Islet of Langerhans (tissue), 1 donor: ENCODE measurements at regions not wholly inside any gene's neighbourhood (a gene's known extent, or its start where the extent isn't known, plus 50 kb on each side); places are given as distances from the start of the nearest gene placed in this dataset.

Experiments
- FAIRE-seq: peaks from one replicate; lab custom pipeline; 2011; peaks lifted over from hg19 to GRCh38; lab: Jason Lieb, UNC

DNA sequence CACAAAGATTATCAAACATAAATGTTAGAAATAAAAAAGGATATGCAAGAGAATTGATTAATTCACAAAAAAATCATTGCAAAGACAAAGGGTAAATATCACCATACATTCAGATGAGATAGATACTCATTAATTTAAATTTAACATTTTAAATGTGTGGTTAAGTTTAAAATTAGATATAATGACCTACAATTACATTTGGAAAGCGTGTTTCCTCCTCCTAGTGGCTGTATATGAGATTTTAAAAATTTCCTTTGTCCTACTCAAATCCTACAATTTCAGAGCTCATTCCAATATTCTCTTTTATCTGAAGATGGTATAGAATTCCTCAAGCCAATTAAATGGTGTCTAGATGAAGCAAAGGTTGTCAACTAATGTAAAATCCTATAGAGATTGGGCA lies 169.2 kb upstream of the CDH8 start:
- no peak for FAIRE-seq

DNA sequence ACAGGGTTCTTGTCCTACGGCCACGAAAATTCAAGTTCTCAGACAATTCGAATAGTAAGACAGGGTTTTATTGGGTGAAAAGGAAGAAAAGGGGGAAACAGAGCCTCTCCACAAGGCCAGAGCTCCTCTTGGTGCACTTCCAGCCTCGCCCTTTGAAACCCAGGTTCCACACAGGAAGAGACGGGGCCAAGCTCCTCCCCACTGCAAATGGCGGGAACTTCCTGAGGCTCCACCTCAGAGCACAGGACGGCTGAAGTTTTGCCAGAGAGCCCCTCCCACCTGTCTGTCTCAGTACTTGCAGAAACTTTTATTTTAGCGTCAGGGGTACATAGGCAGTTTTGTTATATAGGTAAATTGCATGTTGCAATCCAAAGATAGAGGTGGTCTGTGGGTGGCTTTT lies 165.7 kb upstream of the CDH8 start:
- FAIRE-seq: no peak

DNA sequence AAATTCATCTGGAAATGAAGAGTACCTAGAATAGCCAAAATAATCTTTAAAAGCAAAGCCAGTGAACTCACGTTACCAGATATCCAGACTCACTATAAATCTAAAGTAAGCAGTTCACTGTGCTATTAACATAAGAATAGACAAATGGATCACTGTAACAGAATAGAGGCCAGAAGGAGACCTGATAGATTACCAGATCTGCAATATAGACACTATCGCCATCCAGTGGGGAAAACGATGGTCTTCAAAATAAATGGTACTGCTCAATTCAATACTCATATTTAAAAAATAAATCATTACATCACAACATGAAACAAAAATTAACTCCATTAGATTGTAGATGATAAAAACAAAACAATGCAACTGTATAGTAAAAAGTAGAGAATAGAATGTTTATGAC lies 158.6 kb upstream of the CDH8 start:
- FAIRE-seq: no peak

DNA sequence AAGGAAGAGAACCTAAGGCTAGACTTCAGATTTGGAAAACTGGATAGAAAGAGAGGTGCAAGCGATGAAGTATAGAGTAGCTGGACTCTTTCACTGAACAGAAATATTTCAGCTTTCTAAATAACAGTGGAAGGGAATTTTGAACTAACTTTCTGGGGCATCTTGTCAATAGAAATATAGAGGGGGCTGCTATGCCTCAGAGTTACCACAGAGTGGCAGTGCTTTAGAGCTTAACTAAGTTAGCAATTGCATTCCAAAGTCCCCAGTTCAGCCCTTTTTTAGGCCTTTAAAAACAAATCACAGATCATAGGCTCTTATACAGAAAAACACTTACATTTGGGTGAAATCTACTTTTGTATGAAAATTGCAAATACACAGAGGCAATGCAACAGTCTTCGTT lies 154.2 kb upstream of the CDH8 start:
- no peak for FAIRE-seq

DNA sequence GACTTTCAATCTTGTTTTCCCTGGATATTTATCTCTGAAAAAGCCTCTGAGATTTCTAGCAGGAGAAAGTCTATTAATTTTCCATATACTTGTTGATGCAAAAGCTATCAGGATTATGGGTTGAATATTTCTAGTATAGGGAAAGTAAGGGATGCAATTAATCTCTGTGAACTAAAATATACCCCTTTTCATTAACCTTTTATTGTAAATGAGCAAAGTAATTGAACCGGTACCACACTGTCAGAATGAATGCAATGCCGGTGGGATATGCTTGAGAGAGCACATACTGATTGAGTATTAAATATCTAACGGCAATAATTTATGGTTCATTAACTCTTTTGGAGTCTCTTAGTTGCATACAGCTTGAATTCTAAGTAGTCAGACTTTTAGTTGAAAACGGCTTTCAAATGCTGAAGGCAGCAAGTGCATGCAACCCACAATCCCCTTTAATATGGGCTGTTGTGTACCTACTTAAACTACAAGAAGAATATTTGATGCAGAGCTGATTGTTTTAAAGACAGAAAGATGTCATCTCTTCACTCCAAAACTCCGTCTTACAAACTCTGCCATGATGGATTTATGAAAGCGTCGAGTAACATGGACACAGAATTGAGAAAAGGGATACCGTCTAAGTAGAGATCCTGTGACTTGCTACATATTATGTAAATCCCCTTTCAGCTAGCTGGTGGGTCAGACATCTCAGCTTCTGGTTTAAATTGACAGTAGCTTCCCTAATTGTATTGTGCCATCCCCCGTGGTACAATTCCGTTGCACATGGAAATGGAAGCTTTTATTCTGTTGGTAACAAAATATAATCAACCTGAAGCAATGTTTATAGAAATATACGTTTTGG lies 141.3 kb upstream of the CDH8 start:
- FAIRE-seq: no peak

DNA sequence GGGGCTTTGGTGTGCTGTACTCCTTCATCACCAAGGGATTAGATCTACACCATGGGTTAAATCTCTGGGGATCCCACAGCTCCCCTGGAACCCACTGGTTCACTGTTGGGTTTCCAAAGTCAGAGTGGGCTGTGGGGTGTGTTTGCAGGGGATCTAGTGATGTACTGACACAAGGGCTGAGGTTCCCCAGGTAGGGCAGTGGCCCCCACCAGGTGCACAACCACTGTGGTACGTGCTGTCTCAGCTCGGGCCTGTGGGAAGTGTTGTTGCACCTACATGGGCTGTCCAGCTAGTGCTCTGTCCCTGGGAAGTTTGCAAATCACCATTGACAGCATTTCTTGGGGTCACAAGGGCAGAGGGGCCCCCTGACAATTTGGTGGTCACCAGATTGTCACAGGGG lies 134.4 kb upstream of the CDH8 start:
- no peak for FAIRE-seq

DNA sequence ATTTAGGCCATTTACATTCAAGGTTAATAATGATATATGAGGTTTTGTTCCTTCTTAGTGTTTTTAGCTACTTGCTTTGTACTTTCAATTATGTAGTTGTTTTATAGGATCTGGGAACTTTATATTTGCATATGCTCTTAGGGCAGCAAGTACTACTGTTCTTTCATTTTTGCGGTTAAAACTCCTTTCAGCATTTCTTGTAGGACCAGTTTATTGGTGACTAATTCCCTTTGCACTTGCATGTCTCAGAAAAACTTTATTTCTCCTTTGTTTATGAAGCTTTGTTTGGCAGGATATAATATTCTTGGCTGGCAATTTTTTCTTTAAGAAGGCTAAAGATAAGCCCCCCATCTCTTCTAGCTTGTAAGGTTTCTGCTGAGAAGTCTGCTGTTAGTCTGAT lies 131.3 kb upstream of the CDH8 start:
- FAIRE-seq: no peak

DNA sequence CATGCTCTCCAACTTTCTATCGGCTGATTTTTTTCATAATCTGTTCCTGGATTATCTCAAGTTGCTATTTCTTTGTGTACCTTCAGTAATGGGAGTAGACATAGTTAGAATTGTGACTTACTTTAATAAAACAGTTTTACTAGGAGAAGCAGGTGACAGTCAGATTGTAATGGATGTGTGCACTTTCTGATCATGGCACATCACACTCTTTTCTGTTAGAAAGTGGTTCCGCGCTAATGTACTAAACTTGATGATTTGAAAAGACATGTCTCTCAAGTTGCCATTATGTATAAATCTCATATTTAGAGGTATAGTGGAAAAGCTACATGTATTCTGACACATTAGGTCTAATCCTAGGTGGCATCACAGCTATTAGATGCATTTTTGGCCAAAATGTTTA lies 121.3 kb upstream of the CDH8 start:
- no peak for FAIRE-seq

DNA sequence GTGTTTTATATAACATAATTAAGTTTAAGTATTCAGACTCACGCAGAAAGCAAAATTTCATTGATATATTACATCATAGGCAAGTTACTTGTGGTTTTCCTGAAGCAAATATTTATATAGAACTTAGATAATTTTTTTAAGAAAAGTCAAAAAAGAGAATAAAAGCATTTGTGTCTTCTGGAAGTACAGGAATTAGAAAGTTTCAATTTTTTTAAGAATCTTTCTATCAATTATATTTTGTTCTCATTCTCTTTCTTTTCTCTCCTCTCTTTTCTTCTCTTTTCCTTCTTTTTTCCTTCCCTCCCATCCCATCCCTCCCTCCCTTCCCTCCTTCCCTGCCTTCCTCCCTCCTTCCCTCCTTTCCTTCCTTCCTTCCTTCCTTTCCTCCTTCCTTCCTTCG lies 120.7 kb upstream of the CDH8 start:
- no peak for FAIRE-seq

DNA sequence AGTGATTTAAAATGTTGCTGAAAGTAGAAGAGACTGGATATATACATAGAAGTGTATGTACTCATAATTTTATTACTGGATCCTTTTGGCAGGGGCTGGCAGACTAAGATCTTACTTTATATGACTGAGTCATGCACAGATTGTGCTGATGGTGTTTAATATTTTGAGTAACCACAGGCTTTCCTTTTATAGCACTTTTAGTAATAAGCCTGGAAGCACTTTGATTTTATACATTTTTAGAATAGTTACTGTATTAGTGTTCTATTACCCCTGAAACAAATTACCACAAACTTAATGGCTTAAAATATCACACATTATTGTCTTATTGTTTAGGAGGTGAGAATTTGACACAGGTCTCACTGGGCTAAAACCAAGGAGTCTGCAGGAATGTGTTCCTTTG lies 113.4 kb upstream of the CDH8 start:
- FAIRE-seq: no peak

DNA sequence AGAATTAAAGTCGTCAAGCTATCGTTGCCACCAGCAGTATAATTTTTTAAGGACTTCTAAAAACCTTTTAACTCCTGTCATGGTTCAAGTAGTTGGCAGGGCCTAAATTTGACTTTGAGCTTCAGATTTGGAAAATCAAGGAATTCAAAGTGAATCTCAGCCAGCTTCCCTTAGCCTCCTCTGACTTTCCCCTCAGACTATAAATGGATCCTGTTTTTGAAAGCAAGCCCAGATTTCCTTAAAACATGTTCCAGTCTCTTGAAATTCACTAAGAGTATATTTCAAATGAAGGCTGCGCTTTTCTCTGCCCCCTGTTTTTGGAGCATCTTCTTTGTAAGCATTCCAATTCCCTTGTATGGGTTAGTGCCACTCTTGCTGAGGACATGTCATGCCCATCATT lies 101.8 kb upstream of the CDH8 start:
- no peak for FAIRE-seq

DNA sequence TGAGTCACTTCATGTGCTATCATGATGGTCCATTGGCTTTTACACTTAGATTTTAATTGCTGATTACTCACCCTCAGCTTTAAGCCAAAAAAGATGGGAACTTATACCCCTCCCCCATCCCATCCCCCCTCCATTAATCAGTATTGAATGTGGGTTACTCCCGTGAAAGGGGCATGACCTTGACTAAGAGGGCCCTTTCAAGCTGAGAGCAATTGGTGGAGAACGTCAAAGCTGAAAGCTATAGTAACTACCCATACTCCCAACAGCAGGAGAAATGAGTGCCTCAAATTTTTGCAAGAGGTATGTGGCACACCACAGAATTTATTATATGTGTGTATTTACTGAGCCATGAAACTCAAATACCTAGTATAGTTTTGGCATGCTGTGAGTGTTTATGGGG lies 99.7 kb upstream of the CDH8 start:
- no peak for FAIRE-seq

DNA sequence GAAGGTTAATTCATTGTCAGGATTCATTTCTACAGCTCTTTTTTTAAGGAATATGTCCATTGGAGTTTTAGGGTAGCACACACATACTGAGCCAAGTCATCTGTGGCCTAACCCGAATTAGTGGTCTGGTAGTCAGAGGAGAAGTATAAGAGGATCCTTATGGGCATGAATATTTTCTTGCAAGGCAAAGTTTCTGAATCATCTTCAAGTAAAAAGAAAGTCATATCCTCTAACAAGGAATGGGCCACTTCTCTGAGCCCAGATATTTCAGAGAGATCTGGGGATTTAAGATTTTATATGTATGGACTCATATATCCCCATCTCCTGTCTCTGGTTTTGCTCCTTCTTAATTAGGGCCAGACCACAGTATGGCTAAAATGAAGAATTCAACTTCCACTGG lies 99.2 kb upstream of the CDH8 start:
- FAIRE-seq: no peak

DNA sequence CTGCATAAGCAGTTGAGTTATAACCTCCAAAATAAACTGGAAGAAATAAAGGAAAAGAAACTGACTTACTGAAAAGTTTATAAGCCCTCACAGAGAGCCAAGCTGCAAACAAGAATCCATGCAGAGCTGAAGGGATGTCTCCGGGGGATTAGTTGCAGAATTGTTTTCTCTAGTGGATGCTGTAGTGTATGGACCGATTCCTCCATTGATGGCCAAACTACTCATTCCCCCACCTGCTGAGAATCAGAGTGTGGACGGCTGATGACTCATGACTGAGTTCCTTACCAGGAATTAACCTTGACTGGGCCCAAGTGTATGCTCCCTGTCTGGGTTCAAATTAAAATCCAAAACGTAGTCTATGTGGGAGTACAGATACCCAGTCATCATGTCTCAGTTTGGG lies 93.9 kb upstream of the CDH8 start:
- no peak for FAIRE-seq

DNA sequence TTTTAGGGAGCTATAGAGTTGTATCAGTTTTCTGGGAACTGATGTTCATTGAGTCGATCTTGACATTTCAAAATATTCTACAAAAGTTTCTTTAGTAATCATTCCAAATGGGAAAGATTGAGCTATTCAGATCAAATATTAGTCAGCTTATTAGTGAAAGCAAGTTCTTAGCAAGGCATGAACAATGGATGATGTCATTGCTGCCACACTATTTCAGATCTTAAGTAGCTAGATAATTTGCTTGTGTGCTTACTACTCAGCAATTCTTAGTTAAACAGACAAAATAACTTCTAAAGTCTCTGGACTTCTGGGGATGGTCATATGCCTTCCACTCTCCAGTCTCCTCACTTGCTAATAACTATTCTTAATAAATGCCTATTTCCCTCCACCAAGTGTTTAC lies 69.0 kb upstream of the CDH8 start:
- no peak for FAIRE-seq

DNA sequence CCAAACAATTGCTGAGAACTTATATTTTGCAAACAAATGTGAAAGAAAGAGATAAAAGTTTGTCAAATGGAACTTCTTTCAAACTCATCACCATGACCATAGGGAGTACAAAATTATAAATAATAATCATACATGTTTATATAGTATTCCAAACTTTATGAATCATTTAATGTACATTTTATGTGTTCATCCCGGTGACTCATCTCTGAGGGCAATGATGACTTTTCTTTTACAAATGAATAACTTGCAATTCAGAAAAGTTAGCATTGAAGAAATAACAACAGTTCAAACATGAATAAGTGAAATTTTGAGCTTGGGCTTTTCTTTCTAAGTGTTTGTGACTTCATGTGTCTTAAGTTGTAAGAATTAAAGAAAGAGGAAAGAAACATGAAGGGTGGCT lies 66.3 kb upstream of the CDH8 start:
- FAIRE-seq: no peak

DNA sequence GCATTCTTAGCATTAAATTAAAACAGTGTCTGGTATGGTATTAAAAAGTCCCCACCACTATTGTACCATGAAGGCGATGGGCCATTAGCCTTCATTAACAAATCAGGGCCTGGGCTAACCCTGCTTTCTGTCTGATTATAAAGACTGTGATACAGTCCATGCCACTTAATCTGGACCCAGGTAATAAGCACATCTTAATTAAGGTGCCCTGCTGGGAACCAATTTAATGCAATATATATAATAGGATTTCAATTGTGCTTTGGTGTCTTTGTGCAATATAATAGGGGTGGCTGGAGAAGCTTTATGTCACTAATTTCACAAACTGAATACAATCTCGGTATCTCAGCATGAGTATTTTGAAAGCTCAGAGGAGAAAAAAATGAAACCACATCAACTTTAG lies 64.4 kb upstream of the CDH8 start:
- FAIRE-seq: no peak

DNA sequence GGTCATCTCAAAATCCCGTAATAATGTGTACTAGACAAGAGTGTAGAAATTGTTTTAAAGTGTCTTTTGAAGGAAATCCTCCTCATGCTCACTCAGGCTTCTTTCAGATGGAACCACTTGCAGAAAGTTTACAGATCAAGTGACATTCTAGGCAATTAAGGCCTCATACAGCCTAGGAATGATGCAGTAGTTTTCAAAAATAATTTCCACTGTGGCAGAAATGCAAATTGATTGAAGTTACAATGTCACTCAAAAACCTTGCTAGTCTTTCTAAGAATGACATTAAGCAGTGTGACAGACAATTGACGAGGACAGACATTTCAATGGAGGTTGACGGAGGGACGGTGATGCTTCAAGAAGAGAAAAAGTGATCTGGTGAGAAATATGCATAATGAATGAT lies 53.5 kb upstream of the CDH8 start:
- FAIRE-seq: no peak

DNA sequence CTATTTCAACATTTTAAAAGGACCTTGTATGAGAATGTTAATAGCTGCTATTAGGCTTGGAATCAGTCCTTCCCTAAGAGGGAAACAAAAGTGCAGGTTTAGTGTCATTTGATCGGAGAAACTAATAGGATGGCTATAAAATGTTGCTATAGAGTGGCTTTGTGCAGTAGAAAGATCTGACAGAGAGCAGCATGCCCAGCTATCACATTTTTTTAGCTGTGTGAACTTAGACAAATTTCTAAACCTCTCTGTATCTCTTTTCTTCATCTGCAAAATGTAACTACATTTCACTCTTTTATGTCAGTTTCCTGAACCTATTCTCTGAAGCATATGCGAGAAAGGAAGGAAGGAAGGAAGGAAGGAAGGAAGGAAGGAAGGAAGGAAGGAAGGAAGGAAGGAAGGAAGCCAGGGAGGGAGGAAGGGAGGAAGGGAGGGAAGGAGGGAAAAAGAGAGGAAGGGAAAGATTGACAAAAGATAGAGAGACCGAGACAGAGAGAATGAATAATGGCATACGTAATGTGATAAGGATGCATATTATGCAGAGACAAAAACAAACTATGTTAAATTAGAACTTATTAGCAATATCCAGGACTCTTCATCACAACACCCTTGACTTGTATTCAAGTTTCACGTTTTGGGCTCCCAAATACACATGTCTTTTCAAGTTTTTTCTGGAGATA lies 52.6 kb upstream of the CDH8 start:
- no peak for FAIRE-seq
